Heart right ventricle (tissue), 16 donors: ENCODE measurements at regions not wholly inside any gene's neighbourhood (a gene's known extent, or its start where the extent isn't known, plus 50 kb on each side); places are given as distances from the start of the nearest gene placed in this dataset.

Experiments used
- ATAC-seq, 8 donors: fragments of 200-7000 bp; cut with Tn5 transposase; one replicate each; pipeline ENCODE4 v1.9.1; 2020; ENCODE audit warnings: mild to moderate bottlenecking in 8 of 8, moderate library complexity in 8 of 8, moderate number of reproducible peaks in 1 of 8
- DNase-seq, 2 donors: peaks; one replicate each; pipeline ENCODE4 v3.0.0-alpha.2; 2020
- H3K27ac ChIP-seq, 10 donors: fragments of 200-600 bp; sonication (generic) in 2 of 10; one replicate each; pipeline versions ENCODE4 v1.5.0 to v1.8.0; 2020 to 2022; ENCODE audit warnings: mild to moderate bottlenecking in 3 of 10
- H3K27me3 ChIP-seq, 7 donors: fragments of 200-600 bp; one replicate each; pipeline ENCODE4 v1.8.0; 2021 to 2022; ENCODE audit warnings: mild to moderate bottlenecking in 2 of 7
- H3K36me3 ChIP-seq, 9 donors: fragments of 200-600 bp; sonication (generic) in 1 of 9; one replicate each; pipeline versions ENCODE4 v1.5.0 to v1.8.0; 2020 to 2022; ENCODE audit warnings: mild to moderate bottlenecking in 2 of 9
- H3K4me1 ChIP-seq, 9 donors: fragments of 200-600 bp; sonication (generic) in 1 of 9; one replicate each; pipeline versions ENCODE4 v1.5.0 to v1.8.0; 2020 to 2022; ENCODE audit warnings: mild to moderate bottlenecking in 4 of 9
- H3K4me3 ChIP-seq, 10 donors: fragments of 200-600 bp; sonication (generic) in 2 of 10; one replicate each; pipeline versions ENCODE4 v1.5.0 to v1.8.0; 2020 to 2022; ENCODE audit warnings: mild to moderate bottlenecking in 7 of 10, moderate library complexity in 2 of 10
- H3K9me3 ChIP-seq, 11 donors: fragments of 200-600 bp in 10 of 11; sonication (generic) in 2 of 11; one replicate each; pipeline versions ENCODE4 v1.5.0 to v1.8.0; 2013 to 2022; ENCODE audit warnings: mild to moderate bottlenecking in 2 of 11, control low read depth in 1 of 11, moderate library complexity in 1 of 11
- CTCF ChIP-seq, 9 donors: fragments of 200-600 bp; sonication (generic) in 2 of 9; IDR thresholded peaks; one replicate each; pipeline versions ENCODE4 v1.5.0 to v1.8.0; 2021 to 2022; ENCODE audit warnings: antibody characterized with exemption in 9 of 9, mild to moderate bottlenecking in 5 of 9, moderate library complexity in 1 of 9
- WGBS, 2 donors: extraction: QIAGEN DNeasy Blood & Tissue Kit; methylation state at CpG; one replicate each; pipeline ENCODE4 v1.1.7; 2013; ENCODE audit warnings: inconsistent platforms in 1 of 2; 5-methylcytosine and 5-hydroxymethylcytosine counted together
- intact Hi-C, 10 donors: fragments of 100-400 bp; cut with DNase I; formaldehyde crosslinking; loops; one replicate each; pipeline versions ENCODE4 v1.11.1 to v1.14.2; 2022
- donor health status: Arrhythmogenic right ventricular cardiomyopathy.
- donor health status: ischemic (EF 13 %, LVEDD 7.1; RV severe dilation, severe dysfunction).
- donor health status: healthy with polysubstance abuse.
- donor health status: DM: no; HTN: yes; CAD: no.
- donor health status: DM: no; HTN: no; CAD: no.
- donor health status: ischemic (EF 25% LVEDD 6.9; RV normal size, moderate dysfunction).
- donor health status: ischemic (EF 25% LVEDD 5.7; RV mildly dilated, moderate dysfunction).
- donor health status: healthy.
- donor health status: DM: yes; HTN: yes; CAD: no.
- donor health status: Ischemic cardiomyopathy.
- donor health status: ischemic (EF 35%, LVEDD 5.7; RV mildly dilated, moderate dysfunction).
- donor health status: nonischemic (EF 11% LVEDD 7.7; RV severe dilation, severe dysfunction).
- donor health status: DM: yes; HTN: yes; CAD: no.
- donor health status: PGD.
- donor health status: ischemic (EF 29% LVEDD 5.4; RV normal size, mild dysfunction).
- donor health status: nonischemic (EF 23%, LVEDD 6.1; RV moderate dilation, normal function).

- DNase-seq (no peak), ATAC-seq (no peak)
- Histone ChIP-seq H3K4me3 (no peak overlapping the region), H3K4me1 (peaks cover 0 to 7% (median 0%) of the 10 kb centered on the region in 9 donors), H3K36me3 (no peaks in the 10 kb centered on the region), H3K9me3 (peaks cover 0 to 18% (median 0%) of the 10 kb centered on the region in 11 donors), H3K27me3 (peaks cover 0 to 5% (median 0%) of the 10 kb centered on the region in 7 donors), H3K27ac (no peak overlapping the region)
- no peak for TF ChIP-seq CTCF (IDR thresholded peaks at IDR 0.05)
- 57 to 71% methylated on average over 1 of the region's 1 CpG for WGBS, 2 donors
- intact Hi-C loops, result no loop called here
These were observed 88.5 kb upstream of the SEMA6A start for GRCh38 chr5:116663081-116663480.

GRCh38 chr5:116661419-116661818 is 86.8 kb upstream of the SEMA6A start:
- Histone ChIP-seq H3K27ac (no peak overlapping the region), H3K9me3 (peaks cover 0 to 18% (median 0%) of the 10 kb centered on the region in 11 donors), H3K4me3 (no peak overlapping the region), H3K27me3 (peaks cover 0 to 5% (median 0%) of the 10 kb centered on the region in 7 donors), H3K36me3 (no peaks in the 10 kb centered on the region), H3K4me1 (peaks cover 0 to 8% (median 0%) of the 10 kb centered on the region in 9 donors)
- WGBS, 2 donors, result 72 to 86% methylated on average over 4 of the region's 4 CpGs
- intact Hi-C loops, result no loop called here
- no peak for TF ChIP-seq CTCF (IDR thresholded peaks at IDR 0.05)
- no peak for DNase-seq
- no peak for ATAC-seq

GRCh38 chr5:116660929-116661328 is 86.3 kb upstream of the SEMA6A start:
- no peak overlapping the region for H3K27ac ChIP-seq
- DNase-seq, result no peak
- H3K4me1 ChIP-seq, result peaks cover 0 to 8% (median 0%) of the 10 kb centered on the region in 9 donors
- intact Hi-C loops, result no loop called here
- no peak overlapping the region for H3K4me3 ChIP-seq
- H3K36me3 ChIP-seq, result no peaks in the 10 kb centered on the region
- 96 to 97% methylated on average over 5 of the region's 5 CpGs for WGBS, 2 donors
- H3K27me3 ChIP-seq, result peaks cover 0 to 5% (median 0%) of the 10 kb centered on the region in 7 donors
- no peak for TF ChIP-seq CTCF (IDR thresholded peaks at IDR 0.05)
- no peak for ATAC-seq
- H3K9me3 ChIP-seq, result peaks cover 0 to 18% (median 0%) of the 10 kb centered on the region in 11 donors

- 67 to 77% methylated on average over 1 of the region's 1 CpG for WGBS, 2 donors
- intact Hi-C loops, result no loop called here
- no peak for ATAC-seq
- Histone ChIP-seq H3K27me3 (peaks cover 0 to 5% (median 0%) of the 10 kb centered on the region in 7 donors), H3K4me3 (no peak overlapping the region), H3K9me3 (peaks cover 0 to 18% (median 0%) of the 10 kb centered on the region in 11 donors), H3K36me3 (no peaks in the 10 kb centered on the region), H3K4me1 (peaks cover 0 to 8% (median 0%) of the 10 kb centered on the region in 9 donors), H3K27ac (no peak overlapping the region)
- TF ChIP-seq CTCF (IDR thresholded peaks at IDR 0.05), result no peak
- DNase-seq, result no peak
These were observed 84.2 kb upstream of the SEMA6A start for GRCh38 chr5:116658830-116659229.
